Liver (tissue), 7 donors: ENCODE measurements at regions not wholly inside any gene's neighbourhood (a gene's known extent, or its start where the extent isn't known, plus 50 kb on each side); places are given as distances from the start of the nearest gene placed in this dataset.

ENCODE experiments used
- DNase-seq: peaks from one replicate; pipeline ENCODE4 v3.0.0-alpha.2; 2017; ENCODE audit warnings: low spot score
- H3K27ac ChIP-seq, 2 donors: one replicate each; pipeline ENCODE4 v1.7.0; 2013; ENCODE audit warnings: inconsistent platforms in 2 of 2, low read length in 2 of 2, control low read depth in 1 of 2, low read depth in 1 of 2, mild to moderate bottlenecking in 1 of 2
- H3K27me3 ChIP-seq, 4 donors: one replicate each; pipeline versions ENCODE4 v1.6.1 to v1.7.0; 2013; ENCODE audit warnings: low read length in 3 of 4, inconsistent platforms in 1 of 4, mild to moderate bottlenecking in 1 of 4, moderate library complexity in 1 of 4; ENCODE audit not compliant: control insufficient read depth in 4 of 4, insufficient read depth in 4 of 4
- H3K36me3 ChIP-seq, 4 donors: one replicate each; pipeline versions ENCODE4 v1.6.1 to v1.7.0; 2013; ENCODE audit warnings: low read length in 3 of 4, mild to moderate bottlenecking in 3 of 4, low read depth in 1 of 4, moderate library complexity in 1 of 4; ENCODE audit not compliant: control insufficient read depth in 4 of 4, insufficient read depth in 3 of 4
- H3K4me1 ChIP-seq, 4 donors: one replicate each; pipeline versions ENCODE4 v1.6.1 to v1.7.0; 2013; ENCODE audit warnings: low read length in 3 of 4, mild to moderate bottlenecking in 3 of 4, moderate library complexity in 1 of 4; ENCODE audit not compliant: control insufficient read depth in 4 of 4, insufficient read depth in 4 of 4
- H3K4me3 ChIP-seq, 3 donors: one replicate each; pipeline versions ENCODE4 v1.6.1 to v1.7.0; 2013; ENCODE audit warnings: low read length in 3 of 3, control low read depth in 1 of 3, low read depth in 1 of 3, mild to moderate bottlenecking in 1 of 3
- H3K9ac ChIP-seq, 2 donors: one replicate each; pipeline ENCODE4 v1.7.0; 2013; ENCODE audit warnings: low read length in 2 of 2, mild to moderate bottlenecking in 2 of 2, moderate library complexity in 2 of 2, control low read depth in 1 of 2, low read depth in 1 of 2
- H3K9me3 ChIP-seq, 4 donors: one replicate each; pipeline versions ENCODE4 v1.6.1 to v1.7.0; 2013; ENCODE audit warnings: low read length in 3 of 4; ENCODE audit not compliant: control insufficient read depth in 4 of 4
- ATF3 ChIP-seq: IDR thresholded peaks from 2 replicates; pipeline ENCODE4 v1.6.1; 2016; ENCODE audit warnings: antibody characterized with exemption
- EGR1 ChIP-seq, 2 donors: IDR thresholded peaks; 2 replicates each; pipeline ENCODE4 v1.6.1; 2016 to 2018; ENCODE audit warnings: antibody characterized with exemption in 2 of 2, low read depth in 2 of 2
- FOXA1 ChIP-seq: IDR thresholded peaks from 2 replicates; pipeline ENCODE4 v1.6.1; 2016; ENCODE audit warnings: antibody characterized with exemption
- FOXA2 ChIP-seq: IDR thresholded peaks from 2 replicates; pipeline ENCODE4 v1.6.1; 2016; ENCODE audit warnings: antibody characterized with exemption
- HNF4A ChIP-seq, 2 donors: conservative IDR thresholded peaks; 2 replicates each; pipeline ENCODE4 v1.6.1; 2016; ENCODE audit warnings: antibody characterized with exemption in 2 of 2, mild to moderate bottlenecking in 2 of 2
- JUND ChIP-seq, 2 donors: IDR thresholded peaks; 2 replicates each; pipeline ENCODE4 v1.6.1; 2016; ENCODE audit warnings: antibody characterized with exemption in 2 of 2
- NR2F2 ChIP-seq: IDR thresholded peaks from 2 replicates; pipeline ENCODE4 v1.6.1; 2016; ENCODE audit warnings: antibody characterized with exemption
- RAD21 ChIP-seq, 2 donors: IDR thresholded peaks; 2 replicates each; pipeline ENCODE4 v1.6.1; 2016; ENCODE audit warnings: antibody characterized with exemption in 2 of 2, mild to moderate bottlenecking in 2 of 2
- REST ChIP-seq: IDR thresholded peaks from 2 replicates; pipeline ENCODE4 v1.6.1; 2016; ENCODE audit warnings: antibody characterized with exemption, mild to moderate bottlenecking
- RXRA ChIP-seq, 2 donors: IDR thresholded peaks; 2 replicates each; pipeline ENCODE4 v1.6.1; 2017 to 2018; ENCODE audit warnings: antibody characterized with exemption in 2 of 2, mild to moderate bottlenecking in 1 of 2
- SP1 ChIP-seq: IDR thresholded peaks from 2 replicates; pipeline ENCODE4 v1.6.1; 2018; ENCODE audit warnings: antibody characterized with exemption, mild to moderate bottlenecking
- TAF1 ChIP-seq: conservative IDR thresholded peaks from 2 replicates; pipeline ENCODE4 v1.6.1; 2016; ENCODE audit warnings: antibody characterized with exemption, mild to moderate bottlenecking
- YY1 ChIP-seq: IDR thresholded peaks from 2 replicates; pipeline ENCODE4 v1.6.1; 2016; ENCODE audit warnings: antibody characterized with exemption, mild to moderate bottlenecking
- ZBTB33 ChIP-seq: IDR thresholded peaks from 2 replicates; pipeline ENCODE4 v1.6.1; 2016; ENCODE audit warnings: antibody characterized with exemption
- WGBS: extraction: QIAGEN DNeasy Blood & Tissue Kit; methylation state at CpG from one replicate; pipeline ENCODE4 v1.1.7; 2013; 5-methylcytosine and 5-hydroxymethylcytosine counted together
- donor health status: healthy.
- donor health status: healthy.
- donor health status: healthy.
- donor health status: healthy.

- no peak overlapping the region for H3K9ac ChIP-seq
- DNase-seq = no peak
- H3K36me3 ChIP-seq = no peaks in the 10 kb centered on the region
- no peak overlapping the region for H3K27ac ChIP-seq
- H3K4me1 ChIP-seq = no peaks in the 10 kb centered on the region
- peaks cover 0 to 4% (median 2%) of the 10 kb centered on the region in 4 donors for H3K27me3 ChIP-seq
- no peak overlapping the region for H3K4me3 ChIP-seq
- no peaks in the 10 kb centered on the region for H3K9me3 ChIP-seq
- TF ChIP-seq FOXA1 (no peak), REST (no peak), FOXA2 (no peak), RXRA (IDR thresholded peaks at IDR 0.05) (no peak), ATF3 (no peak), EGR1 (IDR thresholded peaks at IDR 0.05; ENCODE audit: low read depth in 2 of 2) (no peak), JUND (IDR thresholded peaks at IDR 0.05) (no peak)
- 74% methylated on average over 10 of the region's 10 CpGs for WGBS
These were observed 95.8 kb upstream of the CRHR1 start for GRCh38 chr17:45688353-45688752.

- Histone ChIP-seq H3K9ac (no peak overlapping the region), H3K4me3 (no peak overlapping the region), H3K27ac (no peak overlapping the region), H3K4me1 (no peaks in the 10 kb centered on the region), H3K9me3 (no peaks in the 10 kb centered on the region), H3K27me3 (peaks cover 0 to 4% (median 2%) of the 10 kb centered on the region in 4 donors), H3K36me3 (no peaks in the 10 kb centered on the region)
- 85% methylated on average over 7 of the region's 7 CpGs for WGBS
- DNase-seq = no peak
- TF ChIP-seq ATF3 = no peak
- no peak for TF ChIP-seq RAD21 (IDR thresholded peaks at IDR 0.05)
- TF ChIP-seq HNF4A (conservative IDR thresholded peaks at IDR 0.05) = no peak
- no peak for TF ChIP-seq RXRA (IDR thresholded peaks at IDR 0.05)
- TF ChIP-seq FOXA2 = no peak
These were observed 95.3 kb upstream of the CRHR1 start for GRCh38 chr17:45688820-45689219.

DNA sequence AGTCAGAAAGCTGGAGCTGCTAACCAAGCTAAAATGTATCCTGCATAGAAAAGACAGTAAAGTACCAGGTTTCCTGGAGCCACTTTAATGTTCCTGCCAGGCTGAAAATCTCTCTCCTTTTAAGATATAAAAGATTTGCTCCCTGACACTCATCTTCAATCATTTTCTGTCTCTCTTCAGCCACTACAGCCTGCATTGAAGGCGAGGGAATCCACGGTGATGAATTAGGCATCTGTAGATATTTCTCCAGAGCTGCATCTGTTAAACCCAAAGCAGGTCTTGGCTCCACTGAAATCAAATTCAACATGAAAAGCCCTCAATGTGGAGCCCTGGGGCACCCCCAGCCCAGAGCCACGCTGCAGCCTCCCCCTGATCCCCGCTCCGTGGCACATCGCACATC, 94.7 kb upstream of the CRHR1 start:
- Histone ChIP-seq H3K4me1 (no peaks in the 10 kb centered on the region), H3K9me3 (no peaks in the 10 kb centered on the region), H3K9ac (no peak overlapping the region), H3K36me3 (no peaks in the 10 kb centered on the region), H3K27ac (no peak overlapping the region), H3K27me3 (peaks cover 0 to 4% (median 2%) of the 10 kb centered on the region in 4 donors), H3K4me3 (no peak overlapping the region)
- 85% methylated on average over 6 of the region's 6 CpGs for WGBS
- DNase-seq = no peak
- TF ChIP-seq ZBTB33 = no peak
- TF ChIP-seq RXRA (IDR thresholded peaks at IDR 0.05) = no peak
- TF ChIP-seq ATF3 = no peak
- no peak for TF ChIP-seq EGR1 (IDR thresholded peaks at IDR 0.05; ENCODE audit: low read depth in 2 of 2)
- no peak for TF ChIP-seq SP1
- TF ChIP-seq NR2F2 = no peak
- TF ChIP-seq FOXA1 = no peak
- TF ChIP-seq YY1 = no peak
- TF ChIP-seq TAF1 = no peak
